ENCODE measurements at regions not wholly inside any gene's neighbourhood (a gene's known extent, or its start where the extent isn't known, plus 50 kb on each side); places are given as distances from the start of the nearest gene placed in this dataset.

- no peak for TF ChIP-seq CTCF (IDR thresholded peaks at IDR 0.05; ENCODE audit: low read depth, low read length)
- Histone ChIP-seq H3K27me3 (no peaks in the 10 kb centered on the region), H3K4me3 (ENCODE audit: low read depth, low read length) (no peak overlapping the region), H3K4me1 (no peaks in the 10 kb centered on the region), H3K36me3 (no peaks in the 10 kb centered on the region), H3K9me3 (no peaks in the 10 kb centered on the region)
- DNase-seq = no peak
Observed at GRCh38 chr9:89888233-89888632, 283.4 kb downstream of the GADD45G start.

- Histone ChIP-seq H3K9me3 (no peaks in the 10 kb centered on the region), H3K4me3 (ENCODE audit: low read depth, low read length) (no peak overlapping the region), H3K4me1 (no peaks in the 10 kb centered on the region), H3K27me3 (no peaks in the 10 kb centered on the region), H3K36me3 (no peaks in the 10 kb centered on the region)
- DNase-seq = no peak
- no peak for TF ChIP-seq CTCF (IDR thresholded peaks at IDR 0.05; ENCODE audit: low read depth, low read length)
Observed at GRCh38 chr9:89888677-89889076, 283.9 kb downstream of the GADD45G start.

GRCh38 chr9:89889865-89890264, 285.1 kb downstream of the GADD45G start:
- H3K4me1 ChIP-seq = no peaks in the 10 kb centered on the region
- DNase-seq = no peak
- TF ChIP-seq CTCF (IDR thresholded peaks at IDR 0.05; ENCODE audit: low read depth, low read length) = no peak

GRCh38 chr9:89890326-89890980, 285.6 kb downstream of the GADD45G start:
- Histone ChIP-seq H3K36me3 (no peaks in the 10 kb centered on the region), H3K9me3 (no peaks in the 10 kb centered on the region), H3K4me1 (no peaks in the 10 kb centered on the region), H3K27me3 (no peaks in the 10 kb centered on the region; the same call in 1 of the 2 replicates), H3K4me3 (ENCODE audit: low read depth, low read length) (no peak overlapping the region)
- no peak for DNase-seq
- TF ChIP-seq CTCF (IDR thresholded peaks at IDR 0.05; ENCODE audit: low read depth, low read length) = no peak

More at GRCh38 chr9:89889865-89890264, 285.1 kb downstream of the GADD45G start:
- Histone ChIP-seq H3K36me3 (no peaks in the 10 kb centered on the region), H3K4me3 (ENCODE audit: low read depth, low read length) (no peak overlapping the region), H3K9me3 (no peaks in the 10 kb centered on the region), H3K27me3 (no peaks in the 10 kb centered on the region)

GRCh38 chr9:89891221-89891590, 286.4 kb downstream of the GADD45G start:
- Histone ChIP-seq H3K9me3 (no peaks in the 10 kb centered on the region), H3K36me3 (no peaks in the 10 kb centered on the region), H3K27me3 (no peaks in the 10 kb centered on the region; the same call in 1 of the 2 replicates), H3K4me3 (ENCODE audit: low read depth, low read length) (no peak overlapping the region), H3K4me1 (no peaks in the 10 kb centered on the region)
- no peak for TF ChIP-seq CTCF (IDR thresholded peaks at IDR 0.05; ENCODE audit: low read depth, low read length)
- no peak for DNase-seq

GRCh38 chr9:89891591-89892304, 286.9 kb downstream of the GADD45G start:
- Histone ChIP-seq H3K9me3 (no peaks in the 10 kb centered on the region), H3K36me3 (no peaks in the 10 kb centered on the region), H3K4me3 (ENCODE audit: low read depth, low read length) (no peak overlapping the region), H3K27me3 (no peaks in the 10 kb centered on the region; the same call in 1 of the 2 replicates), H3K4me1 (no peaks in the 10 kb centered on the region)
- DNase-seq = no peak
- no peak for TF ChIP-seq CTCF (IDR thresholded peaks at IDR 0.05; ENCODE audit: low read depth, low read length)
